Renal pelvis (tissue), 1 donor: ENCODE measurements at regions not wholly inside any gene's neighbourhood (a gene's known extent, or its start where the extent isn't known, plus 50 kb on each side); places are given as distances from the start of the nearest gene placed in this dataset.
A peak's percentile ranks its signal among the peaks of the same experiment; 100 is the strongest.
"Not testable (repeated sequence)": the region's sequence is repeated elsewhere in the genome, so short reads cannot be mapped to it uniquely, and the experiment has no call there.

Experiments used
- DNase-seq: peaks from one replicate; pipeline ENCODE4 v3.0.0-alpha.2; 2013

GRCh38 chr13:24995225-24995804 lies 100.6 kb upstream of the PABPC3 start:
- peak; percentile 70 for DNase-seq

- DNase-seq = no peak
Observed at GRCh38 chr13:24997367-24997967, 98.5 kb upstream of the PABPC3 start.

GRCh38 chr13:24998433-24998832 lies 97.5 kb upstream of the PABPC3 start:
- DNase-seq = no peak

- DNase-seq = no peak
Observed at GRCh38 chr13:25001476-25002206, 94.3 kb upstream of the PABPC3 start.

- DNase-seq = peak; percentile 47
Observed at GRCh38 chr13:25002311-25002710, 93.6 kb upstream of the PABPC3 start.

- not testable (repeated sequence) for DNase-seq
Observed at GRCh38 chr13:25004489-25004888, 91.4 kb upstream of the PABPC3 start.

GRCh38 chr13:25005050-25005497 lies 90.9 kb upstream of the PABPC3 start:
- not testable (repeated sequence) for DNase-seq

- not testable (repeated sequence) for DNase-seq
Observed at GRCh38 chr13:25007389-25007788, 88.5 kb upstream of the PABPC3 start.

- not testable (repeated sequence) for DNase-seq
Observed at GRCh38 chr13:25014398-25014973, 81.5 kb upstream of the PABPC3 start.

- DNase-seq = not testable (repeated sequence)
Observed at GRCh38 chr13:25017176-25017575, 78.8 kb upstream of the PABPC3 start.

- DNase-seq = not testable (repeated sequence)
Observed at GRCh38 chr13:25017808-25018728, 77.9 kb upstream of the PABPC3 start.

- DNase-seq = no peak
Observed at GRCh38 chr13:25018729-25019115, 77.2 kb upstream of the PABPC3 start.

- DNase-seq = not testable (repeated sequence)
Observed at GRCh38 chr13:25019741-25020140, 76.2 kb upstream of the PABPC3 start.

- no peak for DNase-seq
Observed at GRCh38 chr13:25024175-25024574, 71.8 kb upstream of the PABPC3 start.

- no peak for DNase-seq
Observed at GRCh38 chr13:25032160-25032559, 63.8 kb upstream of the PABPC3 start.

- DNase-seq = no peak
Observed at GRCh38 chr13:25034173-25034572, 61.8 kb upstream of the PABPC3 start.

GRCh38 chr13:25037057-25037813 lies 58.7 kb upstream of the PABPC3 start:
- peak; percentile 59 for DNase-seq

GRCh38 chr13:25042151-25042865 lies 53.6 kb upstream of the PABPC3 start:
- no peak for DNase-seq

- DNase-seq = no peak
Observed at GRCh38 chr13:25044071-25044470, 51.9 kb upstream of the PABPC3 start.
